IMR-90 (cell line): ENCODE measurements at regions not wholly inside any gene's neighbourhood (a gene's known extent, or its start where the extent isn't known, plus 50 kb on each side); places are given as distances from the start of the nearest gene placed in this dataset.

Experiments
- ATAC-seq: fragments of 200-7000 bp; cut with Tn5 transposase; 2 replicates; pipeline ENCODE4 v1.9.1; 2020; ENCODE audit warnings: low read depth, mild to moderate bottlenecking, moderate library complexity
- BruUV-seq: library from RNA; stranded (reverse); fragments of 400-500 nt; replicated peaks from 2 replicates; lab custom pipeline; 2021; lab: Mats Ljungman, UMichigan
- CTCF ChIA-PET: fragments of 300-600 bp; formaldehyde crosslinking; extraction: SDS; loops from one replicate; lab custom pipeline; 2021; ENCODE audit warnings: antibody characterized with exemption; lab: Yijun Ruan, JAX
- POLR2A ChIA-PET: fragments of 300-600 bp; sonication (Branson Sonifier 250); formaldehyde crosslinking; loops from one replicate; lab custom pipeline; 2022; ENCODE audit warnings: antibody characterized with exemption; ENCODE audit not compliant: unreplicated experiment; lab: Charles Lee
- DNase-seq: peaks from one replicate; pipeline ENCODE4 v3.0.0; 2013
- H2AFZ ChIP-seq: replicated peaks from 2 replicates; pipeline ENCODE3; 2013; ENCODE audit warnings: low read length, mild to moderate bottlenecking; ENCODE audit not compliant: poor library complexity
- H2AK5ac ChIP-seq: 2 replicates; pipeline ENCODE4 v1.6.1; 2013; ENCODE audit warnings: low read depth, low read length, inconsistent platforms
- H2AK9ac ChIP-seq: replicated peaks from 2 replicates; pipeline ENCODE3; 2013; ENCODE audit warnings: mild to moderate bottlenecking, low read depth, low read length, moderate library complexity; ENCODE audit not compliant: poor library complexity
- H2BK120ac ChIP-seq: 2 replicates; pipeline ENCODE4 v1.6.1; 2013; ENCODE audit warnings: low read depth, low read length, inconsistent platforms
- H2BK15ac ChIP-seq: 3 replicates; pipeline ENCODE4 v1.6.1; 2013; ENCODE audit warnings: low read depth, low read length, inconsistent platforms
- H2BK20ac ChIP-seq: 2 replicates; pipeline ENCODE4 v1.6.1; 2013; ENCODE audit warnings: low read depth, mild to moderate bottlenecking, inconsistent platforms, low read length, moderate library complexity
- H2BK5ac ChIP-seq: 2 replicates; pipeline ENCODE4 v1.6.1; 2013; ENCODE audit warnings: mild to moderate bottlenecking, low read depth, low read length, inconsistent platforms; ENCODE audit not compliant: poor library complexity, severe bottlenecking
- H3K14ac ChIP-seq: replicated peaks from 2 replicates; pipeline ENCODE4 v1.6.1; 2013; ENCODE audit warnings: low read depth, low read length, inconsistent platforms
- H3K18ac ChIP-seq: 2 replicates; pipeline ENCODE4 v1.6.1; 2013; ENCODE audit warnings: low read depth, low read length, control low read depth
- H3K23ac ChIP-seq: 2 replicates; pipeline ENCODE4 v1.6.1; 2013; ENCODE audit warnings: low read depth, low read length, inconsistent platforms
- H3K27ac ChIP-seq: 2 replicates; pipeline ENCODE4 v1.5.1; 2013; ENCODE audit warnings: mild to moderate bottlenecking, control low read depth, low read length; ENCODE audit not compliant: insufficient read depth
- H3K27me3 ChIP-seq: 2 replicates; pipeline ENCODE4 v1.6.1; 2013; ENCODE audit warnings: low read length; ENCODE audit not compliant: control insufficient read depth, insufficient read depth
- H3K36me3 ChIP-seq: 2 replicates; pipeline ENCODE4 v1.6.1; 2013; ENCODE audit warnings: low read length, mixed read lengths; ENCODE audit not compliant: control insufficient read depth, insufficient read depth
- H3K4ac ChIP-seq: 2 replicates; pipeline ENCODE4 v1.6.1; 2013; ENCODE audit warnings: low read depth, low read length, inconsistent platforms
- H3K4me1 ChIP-seq: 2 replicates; pipeline ENCODE4 v1.6.1; 2013; ENCODE audit warnings: low read length, mixed read lengths; ENCODE audit not compliant: control insufficient read depth, insufficient read depth
- H3K4me2 ChIP-seq: 2 replicates; pipeline ENCODE4 v1.6.1; 2013; ENCODE audit warnings: low read depth, mild to moderate bottlenecking, control low read depth, low read length, moderate library complexity
- H3K4me3 ChIP-seq: 2 replicates; pipeline ENCODE4 v1.5.1; 2013; ENCODE audit warnings: low read depth, mild to moderate bottlenecking, control low read depth, low read length, moderate library complexity; ENCODE audit not compliant: insufficient read depth
- H3K56ac ChIP-seq: 2 replicates; pipeline ENCODE4 v1.6.1; 2013; ENCODE audit warnings: low read length, inconsistent platforms; ENCODE audit not compliant: insufficient read depth; ENCODE audit errors: extremely low read depth
- H3K79me1 ChIP-seq, 2 experiments: 2 replicates each; pipeline ENCODE4 v1.6.1; 2013; ENCODE audit warnings: low read length in 2 of 2, inconsistent platforms in 1 of 2, low read depth in 1 of 2
- H3K9ac ChIP-seq: 2 replicates; pipeline ENCODE4 v1.6.1; 2013; ENCODE audit warnings: low read depth, low read length, control low read depth
- H3K9me1 ChIP-seq: 2 replicates; pipeline ENCODE4 v1.6.1; 2013; ENCODE audit warnings: low read length, inconsistent platforms; ENCODE audit not compliant: insufficient read depth
- H3K9me3 ChIP-seq: 2 replicates; pipeline ENCODE4 v1.6.1; 2013; ENCODE audit warnings: low read length; ENCODE audit not compliant: control insufficient read depth, insufficient read depth
- H4K20me1 ChIP-seq: 2 replicates; pipeline ENCODE4 v1.6.1; 2013; ENCODE audit warnings: low read length, inconsistent platforms; ENCODE audit not compliant: insufficient read depth
- H4K5ac ChIP-seq: 2 replicates; pipeline ENCODE4 v1.6.1; 2013; ENCODE audit warnings: mild to moderate bottlenecking, low read depth, low read length, control low read depth
- H4K8ac ChIP-seq, 2 experiments: 2 replicates each; pipeline ENCODE4 v1.6.1; 2013; ENCODE audit warnings: low read depth in 2 of 2, low read length in 2 of 2, control low read depth in 1 of 2, inconsistent platforms in 1 of 2
- H4K91ac ChIP-seq: 2 replicates; pipeline ENCODE4 v1.6.1; 2013; ENCODE audit warnings: low read depth, low read length, inconsistent platforms; ENCODE audit not compliant: insufficient read depth
- CEBPB ChIP-seq: IDR thresholded peaks from 2 replicates; pipeline ENCODE4 v1.6.1; 2012; ENCODE audit warnings: low read depth, low read length, improper control_type of control experiment
- CTCF ChIP-seq: conservative IDR thresholded peaks from 2 replicates; pipeline ENCODE4 v1.5.1; 2012; ENCODE audit warnings: mild to moderate bottlenecking, low read depth, low read length, improper control_type of control experiment
- ELK1 ChIP-seq: fragments of 150-350 bp; IDR thresholded peaks from 2 replicates; pipeline ENCODE4 v1.6.1; 2016; ENCODE audit warnings: low read depth, mild to moderate bottlenecking, low read length, moderate library complexity, borderline replicate concordance
- FOS ChIP-seq: fragments of 150-350 bp; IDR thresholded peaks from 2 replicates; pipeline ENCODE4 v1.6.1; 2016; ENCODE audit warnings: low read depth, low read length
- MXI1 ChIP-seq: IDR thresholded peaks from 2 replicates; pipeline ENCODE4 v1.6.1; 2012; ENCODE audit warnings: low read depth, mild to moderate bottlenecking, low read length, moderate library complexity, borderline replicate concordance
- POLR2A ChIP-seq: IDR thresholded peaks from 2 replicates; pipeline ENCODE4 v1.6.1; 2012; ENCODE audit warnings: mild to moderate bottlenecking, low read depth, low read length
- RCOR1 ChIP-seq: IDR thresholded peaks from 2 replicates; pipeline ENCODE4 v1.6.1; 2012; ENCODE audit warnings: mild to moderate bottlenecking, low read length, improper control_type of control experiment; ENCODE audit not compliant: insufficient replicate concordance
- RFX5 ChIP-seq: IDR thresholded peaks from 2 replicates; pipeline ENCODE4 v1.8.0; 2012; ENCODE audit warnings: low read depth, mild to moderate bottlenecking, low read length, moderate library complexity
- SMC3 ChIP-seq: fragments of 150-350 bp; IDR thresholded peaks from 2 replicates; pipeline ENCODE4 v1.6.1; 2016; ENCODE audit warnings: low read depth, mild to moderate bottlenecking, antibody characterized with exemption, low read length, moderate library complexity
- dilution Hi-C: fragments of 300-500 bp; cut with HindIII; formaldehyde crosslinking; loops from one replicate; pipeline ENCODE4 v1.14.3; 2018; ENCODE audit warnings: low sequenced_read_pairs; ENCODE audit not compliant: unreplicated experiment
- in situ Hi-C: fragments of 300-500 bp; cut with MboI; formaldehyde crosslinking; loops from 3 replicates; pipeline ENCODE4 v1.14.3; 2019; ENCODE audit warnings: low sequenced_read_pairs, inconsistent platforms, mixed read lengths
- intact Hi-C: fragments of 100-400 bp; cut with micrococcal nuclease; formaldehyde crosslinking; loops from 2 replicates; pipeline ENCODE4 v1.10.0; 2022

- H4K91ac ChIP-seq: no peak overlapping the region
- H3K23ac ChIP-seq: no peak overlapping the region
- no peak overlapping the region for H2AFZ ChIP-seq
- TF ChIP-seq SMC3: no peak
- TF ChIP-seq FOS: no peak
- no peak for TF ChIP-seq CTCF
- TF ChIP-seq MXI1: no peak
- TF ChIP-seq RCOR1: no peak
- no peak for TF ChIP-seq ELK1
- no peak for TF ChIP-seq POLR2A
- TF ChIP-seq RFX5: no peak
- TF ChIP-seq CEBPB: no peak
- H3K14ac ChIP-seq: no peak overlapping the region
- H3K27ac ChIP-seq: no peak overlapping the region
- dilution Hi-C loops (no loop called here), intact Hi-C loops (no loop called here), in situ Hi-C loops (no loop called here)
- POLR2A ChIA-PET: no interaction called here
- no peak overlapping the region for H2BK15ac ChIP-seq
- no peaks in the 10 kb centered on the region; the same call in 1 of the 2 replicates for H3K27me3 ChIP-seq
- no peaks in the 10 kb centered on the region; the same call in 1 of the 2 replicates for H4K20me1 ChIP-seq
- DNase-seq (no peak), ATAC-seq (no peak)
- H2AK5ac ChIP-seq: no peak overlapping the region
- CTCF ChIA-PET: no interaction called here
- no peak overlapping the region for H3K4me3 ChIP-seq
- H3K9me3 ChIP-seq: peaks cover 4% of the 10 kb centered on the region; the same call in 1 of the 2 replicates
- no TSS peak for BruUV-seq
- H3K4ac ChIP-seq: no peak overlapping the region
- H2AK9ac ChIP-seq: no peak overlapping the region
- H4K5ac ChIP-seq: no peak overlapping the region
- no peak overlapping the region for H2BK20ac ChIP-seq
- no peak overlapping the region for H3K4me2 ChIP-seq
- no peaks in the 10 kb centered on the region for H3K4me1 ChIP-seq
- H4K8ac ChIP-seq: no peak overlapping the region
- H3K79me1 ChIP-seq: no peaks in the 10 kb centered on the region
- H3K56ac ChIP-seq: no peak overlapping the region
- H2BK5ac ChIP-seq: no peak overlapping the region
- H3K9ac ChIP-seq: no peak overlapping the region
- H3K18ac ChIP-seq: no peak overlapping the region
- H3K9me1 ChIP-seq: no peaks in the 10 kb centered on the region
- no peak overlapping the region for H2BK120ac ChIP-seq
- H3K36me3 ChIP-seq: no peaks in the 10 kb centered on the region
Measured at GRCh38 chrX:56000729-56001128, 231.4 kb upstream of the KLF8 start.
